ENCODE measurements at regions not wholly inside any gene's neighbourhood (a gene's known extent, or its start where the extent isn't known, plus 50 kb on each side); places are given as distances from the start of the nearest gene placed in this dataset.
"Not testable (repeated sequence)": the region's sequence is repeated elsewhere in the genome, so short reads cannot be mapped to it uniquely, and the experiment has no call there.

GRCh38 chr5:112583166-112583565 lies 154.5 kb upstream of the APC start:
- Histone ChIP-seq H3K4me2 (ENCODE audit: low read length) (no peak overlapping the region), H3K4me1 (ENCODE audit: insufficient read depth, low read length) (no peaks in the 10 kb centered on the region), H3K27me3 (ENCODE audit: insufficient read depth, low read length) (no peaks in the 10 kb centered on the region), H4K20me1 (ENCODE audit: insufficient read depth, low read length) (no peaks in the 10 kb centered on the region), H3K79me2 (ENCODE audit: insufficient read depth, low read length) (no peaks in the 10 kb centered on the region), H3K36me3 (ENCODE audit: insufficient read depth, low read length) (no peaks in the 10 kb centered on the region), H3K27ac (ENCODE audit: low read depth, low read length) (no peak overlapping the region), H3K9ac (ENCODE audit: low read length) (no peak overlapping the region), H2AFZ (ENCODE audit: low read depth, low read length) (no peak overlapping the region), H3K9me3 (ENCODE audit: insufficient read depth, low read depth, low read length) (no peaks in the 10 kb centered on the region), H3K4me3 (ENCODE audit: insufficient read depth, low read depth, low read length) (no peak overlapping the region)
- H3K27me3 Mint-ChIP-seq (ENCODE audit: low read depth, unreplicated experiment): peaks cover 4% of the 10 kb centered on the region
- no peak for FAIRE-seq
- H3K27ac Mint-ChIP-seq (ENCODE audit: unreplicated experiment): no peak overlapping the region
- H3K36me3 Mint-ChIP-seq (ENCODE audit: low read depth, unreplicated experiment): no peaks in the 10 kb centered on the region
- peaks cover 13% of the 10 kb centered on the region for H3K4me1 Mint-ChIP-seq (ENCODE audit: low read depth, unreplicated experiment)
- H3K4me3 Mint-ChIP-seq (ENCODE audit: unreplicated experiment): no peak overlapping the region
- TF ChIP-seq, protein P1, sequence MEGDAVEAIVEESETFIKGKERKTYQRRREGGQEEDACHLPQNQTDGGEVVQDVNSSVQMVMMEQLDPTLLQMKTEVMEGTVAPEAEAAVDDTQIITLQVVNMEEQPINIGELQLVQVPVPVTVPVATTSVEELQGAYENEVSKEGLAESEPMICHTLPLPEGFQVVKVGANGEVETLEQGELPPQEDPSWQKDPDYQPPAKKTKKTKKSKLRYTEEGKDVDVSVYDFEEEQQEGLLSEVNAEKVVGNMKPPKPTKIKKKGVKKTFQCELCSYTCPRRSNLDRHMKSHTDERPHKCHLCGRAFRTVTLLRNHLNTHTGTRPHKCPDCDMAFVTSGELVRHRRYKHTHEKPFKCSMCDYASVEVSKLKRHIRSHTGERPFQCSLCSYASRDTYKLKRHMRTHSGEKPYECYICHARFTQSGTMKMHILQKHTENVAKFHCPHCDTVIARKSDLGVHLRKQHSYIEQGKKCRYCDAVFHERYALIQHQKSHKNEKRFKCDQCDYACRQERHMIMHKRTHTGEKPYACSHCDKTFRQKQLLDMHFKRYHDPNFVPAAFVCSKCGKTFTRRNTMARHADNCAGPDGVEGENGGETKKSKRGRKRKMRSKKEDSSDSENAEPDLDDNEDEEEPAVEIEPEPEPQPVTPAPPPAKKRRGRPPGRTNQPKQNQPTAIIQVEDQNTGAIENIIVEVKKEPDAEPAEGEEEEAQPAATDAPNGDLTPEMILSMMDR (IDR thresholded peaks at IDR 0.05; ENCODE audit: insufficient read depth, low read depth, low read length): no peak
- TF ChIP-seq EZH2 (IDR thresholded peaks at IDR 0.05; ENCODE audit: insufficient read depth, low read length): no peak
- DNase-seq (ENCODE audit: low read depth): no peak
- H3K9me3 Mint-ChIP-seq (ENCODE audit: unreplicated experiment): peaks cover 5% of the 10 kb centered on the region

- Histone ChIP-seq H3K9ac (ENCODE audit: low read length) (no peak overlapping the region), H3K36me3 (ENCODE audit: insufficient read depth, low read length) (no peaks in the 10 kb centered on the region), H4K20me1 (ENCODE audit: insufficient read depth, low read length) (no peaks in the 10 kb centered on the region), H3K27ac (ENCODE audit: low read depth, low read length) (no peak overlapping the region), H3K79me2 (ENCODE audit: insufficient read depth, low read length) (no peaks in the 10 kb centered on the region), H3K4me3 (ENCODE audit: insufficient read depth, low read depth, low read length) (no peak overlapping the region), H3K4me1 (ENCODE audit: insufficient read depth, low read length) (no peaks in the 10 kb centered on the region), H3K4me2 (ENCODE audit: low read length) (no peak overlapping the region), H3K9me3 (ENCODE audit: insufficient read depth, low read depth, low read length) (no peaks in the 10 kb centered on the region), H3K27me3 (ENCODE audit: insufficient read depth, low read length) (no peaks in the 10 kb centered on the region), H2AFZ (ENCODE audit: low read depth, low read length) (no peak overlapping the region)
- H3K27ac Mint-ChIP-seq (ENCODE audit: unreplicated experiment): no peak overlapping the region
- H3K36me3 Mint-ChIP-seq (ENCODE audit: low read depth, unreplicated experiment): no peaks in the 10 kb centered on the region
- H3K9me3 Mint-ChIP-seq (ENCODE audit: unreplicated experiment): peaks cover 5% of the 10 kb centered on the region
- peaks cover 10% of the 10 kb centered on the region for H3K4me1 Mint-ChIP-seq (ENCODE audit: low read depth, unreplicated experiment)
- TF ChIP-seq, protein P1 (IDR thresholded peaks at IDR 0.05; ENCODE audit: insufficient read depth, low read depth, low read length): no peak
- FAIRE-seq (no peak), DNase-seq (ENCODE audit: low read depth) (no peak)
- no peak overlapping the region for H3K4me3 Mint-ChIP-seq (ENCODE audit: unreplicated experiment)
- peaks cover 4% of the 10 kb centered on the region for H3K27me3 Mint-ChIP-seq (ENCODE audit: low read depth, unreplicated experiment)
Measured at GRCh38 chr5:112584781-112585180, 152.9 kb upstream of the APC start.

GRCh38 chr5:112586596-112587062 lies 151.1 kb upstream of the APC start:
- DNase-seq (ENCODE audit: low read depth) (no peak), FAIRE-seq (no peak)
- Histone ChIP-seq H4K20me1 (ENCODE audit: insufficient read depth, low read length) (no peaks in the 10 kb centered on the region), H3K27me3 (ENCODE audit: insufficient read depth, low read length) (no peaks in the 10 kb centered on the region), H3K9me3 (ENCODE audit: insufficient read depth, low read depth, low read length) (no peaks in the 10 kb centered on the region), H3K27ac (ENCODE audit: low read depth, low read length) (no peak overlapping the region), H2AFZ (ENCODE audit: low read depth, low read length) (no peak overlapping the region), H3K4me2 (ENCODE audit: low read length) (no peak overlapping the region), H3K79me2 (ENCODE audit: insufficient read depth, low read length) (no peaks in the 10 kb centered on the region), H3K9ac (ENCODE audit: low read length) (no peak overlapping the region), H3K4me1 (ENCODE audit: insufficient read depth, low read length) (no peaks in the 10 kb centered on the region), H3K36me3 (ENCODE audit: insufficient read depth, low read length) (no peaks in the 10 kb centered on the region), H3K4me3 (ENCODE audit: insufficient read depth, low read depth, low read length) (no peak overlapping the region)
- Mint-ChIP-seq H3K4me3 (ENCODE audit: unreplicated experiment) (no peak overlapping the region), H3K9me3 (ENCODE audit: unreplicated experiment) (peaks cover 1% of the 10 kb centered on the region), H3K4me1 (ENCODE audit: low read depth, unreplicated experiment) (peaks cover 8% of the 10 kb centered on the region), H3K36me3 (ENCODE audit: low read depth, unreplicated experiment) (no peaks in the 10 kb centered on the region), H3K27me3 (ENCODE audit: low read depth, unreplicated experiment) (no peaks in the 10 kb centered on the region), H3K27ac (ENCODE audit: unreplicated experiment) (no peak overlapping the region)
- TF ChIP-seq EZH2 (IDR thresholded peaks at IDR 0.05; ENCODE audit: insufficient read depth, low read length): no peak
- TF ChIP-seq, protein P1 (IDR thresholded peaks at IDR 0.05; ENCODE audit: insufficient read depth, low read depth, low read length): no peak

- H3K36me3 Mint-ChIP-seq (ENCODE audit: low read depth, unreplicated experiment); H3K4me3 Mint-ChIP-seq (ENCODE audit: unreplicated experiment); H3K27me3 Mint-ChIP-seq (ENCODE audit: low read depth, unreplicated experiment); H3K36me3 ChIP-seq (ENCODE audit: insufficient read depth, low read length); H3K27ac Mint-ChIP-seq (ENCODE audit: unreplicated experiment); H3K4me1 ChIP-seq (ENCODE audit: insufficient read depth, low read length); H3K9ac ChIP-seq (ENCODE audit: low read length); H4K20me1 ChIP-seq (ENCODE audit: insufficient read depth, low read length); H3K4me3 ChIP-seq (ENCODE audit: insufficient read depth, low read depth, low read length); H3K9me3 ChIP-seq (ENCODE audit: insufficient read depth, low read depth, low read length); FAIRE-seq; H2AFZ ChIP-seq (ENCODE audit: low read depth, low read length); DNase-seq (ENCODE audit: low read depth); H3K9me3 Mint-ChIP-seq (ENCODE audit: unreplicated experiment); H3K27ac ChIP-seq (ENCODE audit: low read depth, low read length); H3K4me1 Mint-ChIP-seq (ENCODE audit: low read depth, unreplicated experiment); H3K4me2 ChIP-seq (ENCODE audit: low read length); H3K79me2 ChIP-seq (ENCODE audit: insufficient read depth, low read length); H3K27me3 ChIP-seq (ENCODE audit: insufficient read depth, low read length): not testable (repeated sequence)
Measured at GRCh38 chr5:112590858-112591257, 146.8 kb upstream of the APC start.

All from astrocyte (in vitro differentiated cells and primary cell).